Fibroblast of upper back skin (primary cell): ENCODE measurements at regions not wholly inside any gene's neighbourhood (a gene's known extent, or its start where the extent isn't known, plus 50 kb on each side); places are given as distances from the start of the nearest gene placed in this dataset.
"Not testable (repeated sequence)": the region's sequence is repeated elsewhere in the genome, so short reads cannot be mapped to it uniquely, and the experiment has no call there.

ENCODE experiments used
- DNase-seq: peaks from one replicate; pipeline ENCODE4 v3.0.0-alpha.2; 2013

DNA sequence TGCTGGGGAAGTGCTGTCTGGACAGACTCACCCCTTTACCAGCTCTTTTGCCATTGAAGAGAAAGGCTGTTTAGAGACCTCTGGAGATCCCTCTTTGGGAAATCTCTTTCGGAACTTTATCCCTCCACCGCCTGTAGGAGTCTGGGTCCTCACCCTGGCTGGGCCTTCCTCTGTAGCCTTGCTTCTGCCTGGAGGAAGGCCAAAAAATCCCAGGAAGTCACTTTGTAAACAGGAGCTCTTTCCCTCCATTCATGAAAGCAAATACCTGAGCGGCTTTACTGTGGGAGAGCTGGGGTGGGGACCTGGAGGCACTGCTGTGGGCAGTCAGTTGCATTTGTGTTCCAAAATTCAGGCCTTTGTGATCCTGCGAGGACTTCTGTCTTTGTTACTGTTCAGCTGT lies 126.2 kb downstream of the KLF6 start:
- no peak for DNase-seq

DNA sequence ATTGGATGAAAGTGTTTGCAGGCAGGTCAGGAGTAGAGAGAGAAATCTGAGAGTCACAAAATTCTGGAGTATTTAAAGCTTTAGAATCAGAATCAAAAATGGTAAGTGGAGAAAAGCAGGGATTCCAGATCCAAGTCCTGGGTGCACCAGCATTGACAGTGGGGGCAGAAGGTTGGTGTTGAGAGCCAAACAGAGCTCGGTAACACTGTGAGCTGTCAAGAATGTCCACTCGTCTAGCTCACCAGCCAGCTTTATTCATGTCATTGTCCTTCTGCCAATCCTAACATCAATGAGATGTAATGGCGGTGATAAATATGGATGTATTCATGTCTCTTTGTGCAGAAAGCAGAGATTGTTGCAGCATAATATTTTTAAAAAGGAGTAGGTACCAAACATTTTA lies 128.8 kb downstream of the KLF6 start:
- no peak for DNase-seq

DNA sequence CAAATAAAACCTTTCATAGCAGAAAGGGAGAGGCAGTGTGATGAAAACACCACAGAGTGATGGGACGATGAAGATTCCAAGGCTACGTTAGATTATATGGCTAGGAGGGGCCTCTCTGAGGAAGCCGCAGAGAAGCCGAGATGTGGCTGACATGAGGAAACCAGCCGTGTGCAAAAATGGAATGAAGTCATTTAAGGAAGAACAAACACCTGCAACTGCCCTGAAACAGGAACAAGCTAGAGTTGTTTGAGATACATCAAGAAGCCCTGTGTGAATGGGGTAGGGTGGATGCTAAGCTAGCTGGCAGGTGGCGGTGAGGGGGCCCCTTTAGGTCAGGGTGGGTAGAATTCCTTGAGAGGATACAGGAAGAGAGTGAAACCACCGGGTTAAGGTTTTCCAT lies 129.5 kb downstream of the KLF6 start:
- no peak for DNase-seq

DNA sequence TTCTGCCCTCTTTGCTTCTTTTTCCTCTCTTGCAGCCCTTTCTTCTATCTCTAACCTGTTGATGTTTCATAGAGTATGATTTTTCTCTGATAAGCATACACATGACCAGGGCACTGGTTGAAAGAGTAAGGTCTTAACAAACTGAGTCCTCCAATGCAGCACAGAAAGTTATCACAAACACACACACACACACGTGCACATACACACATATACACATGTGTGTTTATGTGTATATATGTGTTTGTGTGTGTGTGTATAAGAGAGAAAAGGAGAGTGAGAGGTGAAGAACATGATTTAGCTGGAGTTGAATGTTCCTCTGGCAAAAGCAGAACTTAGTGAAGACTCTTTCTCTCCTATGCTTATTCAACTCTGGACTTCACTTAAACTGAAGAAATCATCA lies 130.0 kb downstream of the KLF6 start:
- DNase-seq, result no peak

DNA sequence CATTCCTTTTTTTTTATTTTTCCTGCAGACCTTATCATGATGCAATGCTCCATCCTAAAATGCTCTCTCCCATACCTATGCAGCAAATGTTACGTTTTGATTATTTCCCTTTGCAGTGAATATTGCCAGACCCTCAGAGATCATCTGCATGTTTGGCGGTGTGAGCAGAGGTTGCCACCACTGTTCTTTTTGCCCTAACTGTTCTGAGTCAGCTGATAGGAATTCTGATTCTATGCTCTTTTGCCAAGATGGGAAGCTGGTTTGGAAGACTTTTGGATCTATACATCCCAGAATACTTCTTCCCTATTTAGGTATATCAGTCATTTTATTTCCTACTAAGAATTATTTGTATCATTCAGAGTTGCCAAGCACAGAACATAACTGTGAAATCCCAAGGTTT lies 130.5 kb downstream of the KLF6 start:
- DNase-seq, result peak; percentile 51

DNA sequence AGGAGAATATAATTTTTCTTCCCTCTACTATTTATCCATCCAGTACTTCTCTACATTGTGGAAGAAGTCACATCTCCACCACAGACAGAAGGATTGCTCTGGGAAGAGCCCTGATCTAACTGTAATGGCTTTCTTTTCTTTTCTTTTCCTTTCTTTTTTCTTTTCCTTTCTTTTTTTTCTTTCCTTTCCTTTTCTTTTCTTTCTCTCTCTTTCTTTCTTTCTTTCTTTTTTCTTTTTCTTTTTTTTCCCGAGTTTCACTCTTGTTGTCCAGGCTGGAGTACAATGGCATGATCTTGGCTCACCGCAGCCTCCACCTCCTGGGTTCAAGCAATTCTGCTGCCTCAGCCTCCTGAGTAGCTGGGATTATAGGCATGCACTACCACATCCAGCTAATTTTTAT lies 131.7 kb downstream of the KLF6 start:
- DNase-seq, result not testable (repeated sequence)

DNA sequence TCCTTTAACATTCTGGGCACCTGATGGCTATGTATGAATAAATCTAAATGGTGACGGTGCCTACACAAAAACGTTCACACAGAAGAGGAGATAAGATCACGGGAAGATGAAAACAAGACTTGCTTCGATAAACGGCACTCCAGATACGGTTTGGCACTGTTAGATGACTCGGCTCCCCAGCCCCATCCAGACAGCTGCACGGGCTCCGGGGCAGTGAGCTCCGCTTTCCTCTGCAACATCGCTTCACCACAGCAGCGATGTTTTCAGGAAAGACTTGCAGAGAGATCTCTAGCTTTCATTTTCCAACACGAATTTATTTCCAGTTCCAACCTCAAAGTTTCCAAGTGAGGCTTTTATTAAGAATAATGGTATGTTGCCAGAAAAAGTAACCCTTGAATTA lies 132.1 kb downstream of the KLF6 start:
- DNase-seq, result peak; percentile 19

DNA sequence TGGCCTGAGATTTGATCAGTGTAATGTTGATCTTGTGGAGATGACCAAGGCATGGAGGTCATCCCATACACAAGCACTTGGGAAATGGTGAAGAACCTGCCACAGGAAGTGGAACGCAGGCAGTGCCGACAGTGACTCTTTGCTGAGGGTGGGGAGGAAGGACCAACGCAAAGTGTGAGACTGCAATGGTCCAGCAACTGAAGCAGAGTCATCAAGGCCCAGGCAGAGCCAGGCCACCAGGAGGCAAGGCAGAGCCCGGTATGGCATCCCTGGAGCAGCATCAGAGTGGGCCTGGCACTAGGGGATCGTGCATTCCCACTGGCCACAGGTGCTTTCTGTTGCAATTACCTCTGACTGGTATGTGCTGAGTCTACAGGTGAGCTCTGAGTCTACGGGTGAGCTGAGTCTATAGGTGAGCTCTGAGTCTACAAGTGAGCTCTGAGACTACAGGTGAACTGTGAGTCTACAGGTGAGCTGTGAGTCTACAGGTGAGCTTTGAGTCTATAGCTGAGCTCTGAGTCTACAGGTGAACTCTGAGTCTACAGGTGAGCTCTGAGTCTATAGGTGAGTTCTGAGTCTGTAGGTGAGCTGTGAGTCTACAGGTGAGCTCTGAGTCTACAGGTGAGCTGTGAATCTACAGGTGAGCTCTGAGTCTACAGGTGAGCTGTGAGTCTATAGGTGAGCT lies 132.9 kb downstream of the KLF6 start:
- no peak for DNase-seq

DNA sequence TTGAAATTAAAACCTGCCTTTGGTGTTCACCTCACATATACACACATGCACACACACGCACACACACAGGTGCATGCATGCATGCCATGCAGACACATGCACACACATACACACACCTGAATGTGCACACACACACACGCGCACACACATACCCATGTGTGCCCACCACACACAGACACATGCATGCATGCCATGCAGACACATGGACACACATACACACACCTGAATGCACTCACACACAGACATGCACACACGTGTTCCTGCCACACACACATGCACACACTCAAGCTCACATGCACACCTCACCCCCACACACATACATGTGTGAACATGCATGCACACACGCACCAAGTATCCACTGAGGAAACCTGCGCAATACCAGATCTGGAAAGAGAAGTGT lies 136.4 kb downstream of the KLF6 start:
- DNase-seq, result no peak

DNA sequence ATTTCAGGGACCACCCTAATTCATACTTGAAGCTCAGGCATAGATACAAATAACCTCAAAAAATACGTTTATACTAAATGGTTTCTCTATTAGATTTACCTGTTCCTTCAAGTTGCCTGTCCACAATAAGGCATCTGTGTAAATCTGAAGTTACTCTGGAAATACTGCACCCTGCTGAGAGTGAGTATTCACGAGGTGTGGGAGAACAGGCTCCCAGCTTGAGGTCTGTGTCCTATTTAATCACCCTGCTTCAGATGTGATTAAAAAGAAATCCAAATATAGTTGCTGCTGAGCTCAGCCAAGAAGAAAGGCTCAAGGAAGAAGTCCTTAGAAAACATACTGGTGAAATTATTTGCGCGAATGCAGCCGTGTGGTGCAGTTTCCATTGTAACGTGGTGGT lies 136.8 kb downstream of the KLF6 start:
- DNase-seq, result no peak

DNA sequence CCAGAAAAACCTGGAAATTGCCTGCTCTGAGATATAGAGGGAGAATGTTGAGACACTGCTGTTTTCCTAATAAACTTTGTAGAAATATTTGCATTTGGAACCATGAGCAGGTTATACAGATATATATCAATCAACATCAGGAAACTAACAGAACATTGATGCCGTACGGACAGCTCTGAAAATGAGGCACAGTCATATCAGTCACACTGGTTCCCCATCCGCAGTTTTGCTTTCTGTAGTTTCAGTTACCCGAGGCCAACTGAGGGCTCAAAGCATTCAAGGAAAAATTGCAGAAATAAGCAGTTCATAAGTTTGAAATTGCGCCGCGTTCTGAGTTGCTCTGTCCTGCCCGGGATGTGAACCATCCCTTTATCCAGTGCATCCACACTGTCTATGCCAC lies 137.9 kb downstream of the KLF6 start:
- DNase-seq, result no peak

DNA sequence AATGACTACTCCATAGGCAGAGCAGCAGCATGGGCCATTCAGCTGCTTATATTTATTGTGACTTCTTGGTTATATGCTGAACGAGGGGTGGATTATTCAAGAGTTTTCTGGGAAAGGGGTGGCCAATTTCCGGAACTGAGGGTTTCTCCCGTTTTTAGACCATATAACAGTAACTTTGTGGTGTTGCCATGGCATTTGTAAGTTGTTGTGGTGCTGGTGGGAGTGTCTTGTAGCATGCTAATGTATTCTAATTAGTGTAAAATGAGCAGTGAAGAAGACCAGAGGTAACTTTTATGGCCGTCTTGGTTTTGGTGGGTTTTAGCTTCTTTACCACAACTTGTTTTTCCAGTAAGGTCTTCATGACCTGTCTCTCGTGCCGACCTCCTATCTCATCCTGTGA lies 139.6 kb downstream of the KLF6 start:
- no peak for DNase-seq

DNA sequence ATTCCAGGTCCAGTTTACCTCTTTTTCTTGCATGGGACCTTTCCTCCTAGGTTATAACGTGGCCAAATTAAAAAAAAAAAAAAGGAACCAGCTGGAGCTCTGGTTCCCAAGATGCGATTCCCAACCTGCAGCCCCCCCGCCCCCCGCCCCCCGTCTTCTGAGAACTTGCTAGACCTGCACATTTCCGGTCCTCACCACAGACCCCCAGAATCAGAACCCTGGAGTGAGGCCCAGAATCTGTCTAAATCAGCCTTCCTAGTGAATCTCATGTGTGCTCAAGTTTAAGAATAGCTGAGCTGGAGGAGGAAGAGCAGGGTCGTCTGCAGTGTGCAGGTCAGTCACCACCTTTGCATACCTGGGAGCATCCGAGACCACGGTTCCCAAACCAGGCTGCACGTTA lies 144.2 kb downstream of the KLF6 start:
- DNase-seq, result no peak

DNA sequence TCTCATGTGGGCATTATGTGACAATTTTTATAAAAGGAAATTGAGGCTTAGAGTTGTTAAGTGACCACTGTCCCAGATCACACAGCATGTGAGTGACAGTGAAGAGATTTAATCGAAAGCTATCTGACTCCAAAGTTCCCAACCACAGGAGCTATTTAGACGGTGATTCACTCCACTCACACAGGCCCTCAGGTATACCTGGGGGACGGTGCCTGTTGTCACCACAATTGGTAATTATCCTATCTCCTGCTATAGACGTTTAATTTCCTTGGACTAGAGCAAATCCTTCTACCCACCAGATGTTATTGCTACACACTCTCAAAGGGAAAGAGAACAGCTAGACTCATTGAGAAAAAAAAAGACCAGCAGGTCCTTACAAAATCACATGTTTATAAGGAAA lies 145.5 kb downstream of the KLF6 start:
- DNase-seq, result no peak

DNA sequence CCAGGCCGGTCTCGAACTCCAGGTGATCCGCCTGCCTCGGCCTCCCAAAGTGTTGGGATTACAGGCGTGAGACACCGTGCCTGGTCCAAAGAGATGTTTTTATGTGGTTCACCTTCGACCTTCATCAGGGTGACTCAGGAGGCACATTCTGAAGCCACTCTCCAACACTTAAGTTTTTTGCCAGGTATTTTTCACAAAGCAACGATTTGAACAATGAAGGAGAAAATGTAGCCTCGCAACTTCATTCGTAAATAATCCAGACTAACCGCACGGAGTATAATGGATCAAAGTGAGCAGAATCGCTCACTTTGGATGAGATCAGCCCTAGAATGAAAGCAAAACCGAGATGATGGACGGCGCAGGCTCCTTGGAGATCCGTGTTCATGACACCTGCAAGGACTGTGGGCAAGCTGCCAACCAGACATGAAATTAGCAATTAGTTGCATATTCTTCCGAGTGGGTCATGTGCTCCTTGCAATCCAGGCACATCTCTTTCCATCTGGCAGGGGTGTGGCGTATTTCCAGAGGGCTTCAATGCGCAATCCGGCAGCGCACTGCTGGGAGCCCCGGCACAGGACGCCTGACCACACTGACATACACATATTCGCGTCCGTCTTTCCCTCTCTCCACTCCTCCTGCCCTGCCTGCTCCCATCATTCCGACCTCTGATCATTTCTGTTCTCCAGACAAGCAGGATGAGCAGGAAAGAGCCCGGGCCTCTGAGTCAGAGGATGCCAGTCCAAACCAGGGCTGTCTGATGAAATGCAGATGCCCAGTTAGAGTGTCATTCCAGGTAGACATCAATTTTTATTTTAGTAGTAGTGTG lies 148.4 kb downstream of the KLF6 start:
- DNase-seq, result peak; percentile 77

DNA sequence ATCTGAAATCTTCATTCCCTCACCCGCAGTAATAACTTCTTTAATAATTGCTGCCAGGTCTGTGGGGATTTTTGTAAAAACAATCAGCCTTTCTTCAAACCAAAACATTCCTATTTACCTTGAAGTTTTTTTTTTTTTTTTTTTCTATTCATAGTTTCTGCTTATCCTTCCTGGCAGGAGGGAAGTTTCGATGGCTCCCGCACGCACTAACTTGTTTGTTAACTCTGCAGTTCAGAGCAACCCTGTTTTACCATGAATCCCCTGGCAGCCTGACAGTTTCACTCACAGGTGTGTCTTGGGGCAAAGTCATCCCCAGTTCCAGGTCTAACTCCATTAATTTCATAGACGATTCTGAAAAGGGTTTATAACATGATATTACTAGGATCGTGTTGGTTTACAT lies 149.3 kb downstream of the KLF6 start:
- no peak for DNase-seq

DNA sequence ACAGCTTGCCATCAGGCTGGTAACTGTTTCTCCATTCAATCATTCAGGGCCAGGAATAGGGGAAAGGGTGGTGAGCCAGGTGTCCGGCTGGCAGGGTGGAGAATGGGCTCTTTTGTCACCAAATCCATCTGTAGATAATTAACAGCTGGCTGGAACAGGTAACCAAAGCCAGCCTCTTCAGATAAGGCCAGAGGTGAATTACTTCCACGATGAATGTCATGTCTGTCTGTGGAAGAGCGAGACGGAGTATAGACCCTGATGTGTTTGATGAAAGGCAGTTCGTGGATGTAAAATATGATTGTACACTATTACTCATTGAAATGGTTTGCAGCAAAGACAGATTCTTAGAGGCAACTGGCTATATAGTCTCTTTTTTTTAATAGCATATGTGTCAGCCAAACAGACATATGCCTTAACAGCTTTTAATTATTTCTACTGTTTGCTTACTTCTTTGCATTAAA lies 149.8 kb downstream of the KLF6 start:
- peak; percentile 47 for DNase-seq

DNA sequence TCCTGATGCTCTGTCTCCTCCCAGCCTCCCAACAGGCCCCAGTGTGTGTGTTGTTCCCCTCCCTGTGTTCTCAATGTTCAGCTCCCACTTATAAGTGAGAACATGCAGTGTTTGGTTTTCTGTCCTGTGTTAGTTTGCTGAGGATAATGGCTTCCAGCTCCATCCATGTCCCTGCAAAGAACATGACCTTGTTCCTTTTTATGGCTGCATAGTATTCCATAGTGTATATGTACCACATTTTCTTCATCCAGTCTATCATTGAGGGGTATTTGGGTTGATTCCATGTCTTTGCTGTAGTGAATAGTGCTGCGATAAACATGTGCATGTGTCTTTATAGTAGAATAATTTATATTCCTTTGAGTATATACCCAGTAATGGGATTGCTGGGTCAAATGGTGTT lies 150.4 kb downstream of the KLF6 start:
- DNase-seq, result not testable (repeated sequence)

DNA sequence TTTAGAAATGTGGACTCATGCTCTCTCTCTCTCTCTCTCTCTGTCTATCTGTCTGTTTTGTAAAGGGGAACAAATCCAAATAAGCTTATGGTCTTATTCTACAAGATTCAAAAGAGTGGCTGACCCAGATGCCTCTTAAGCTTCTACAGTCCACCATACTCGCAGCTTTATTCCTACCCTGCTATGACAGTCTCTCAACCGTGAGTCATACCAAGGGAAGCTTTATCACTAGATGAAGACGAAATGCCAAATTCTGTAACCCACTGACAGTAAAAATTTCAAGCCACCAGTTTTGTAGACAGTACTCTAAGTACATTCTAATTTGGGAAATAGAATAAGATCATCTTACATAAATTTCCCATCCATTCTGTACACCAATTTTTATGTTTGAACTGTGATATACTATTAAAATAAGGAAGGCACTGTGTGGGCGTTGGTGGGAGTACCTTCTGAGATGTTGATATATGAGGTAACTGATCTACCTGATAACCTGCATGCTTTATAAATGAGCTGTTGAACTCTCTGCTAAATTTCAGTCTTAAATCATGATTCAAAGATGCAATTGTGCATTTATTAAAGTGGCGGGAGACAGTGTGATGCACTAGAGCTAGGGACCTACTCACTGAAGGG lies 153.2 kb downstream of the KLF6 start:
- DNase-seq, result no peak

DNA sequence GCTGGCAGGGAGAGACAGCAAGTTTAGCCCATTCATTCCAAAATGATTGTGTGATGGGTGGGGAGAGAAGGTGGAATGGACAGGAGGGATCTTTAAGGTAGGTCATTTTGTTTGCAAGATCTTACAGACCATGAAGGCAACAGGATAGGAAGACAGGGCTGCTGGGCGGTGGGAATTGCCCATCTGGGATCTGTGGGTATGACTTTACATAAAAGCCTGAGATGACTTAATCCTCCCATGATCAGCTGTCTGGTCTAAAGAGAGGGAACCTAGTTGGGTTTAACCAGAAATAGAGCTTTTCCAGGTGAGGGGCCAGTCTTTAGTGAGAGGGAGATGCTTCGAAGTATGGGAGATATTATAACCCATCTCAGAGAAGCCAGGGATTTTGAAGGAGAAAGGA lies 153.7 kb downstream of the KLF6 start:
- DNase-seq, result no peak

DNA sequence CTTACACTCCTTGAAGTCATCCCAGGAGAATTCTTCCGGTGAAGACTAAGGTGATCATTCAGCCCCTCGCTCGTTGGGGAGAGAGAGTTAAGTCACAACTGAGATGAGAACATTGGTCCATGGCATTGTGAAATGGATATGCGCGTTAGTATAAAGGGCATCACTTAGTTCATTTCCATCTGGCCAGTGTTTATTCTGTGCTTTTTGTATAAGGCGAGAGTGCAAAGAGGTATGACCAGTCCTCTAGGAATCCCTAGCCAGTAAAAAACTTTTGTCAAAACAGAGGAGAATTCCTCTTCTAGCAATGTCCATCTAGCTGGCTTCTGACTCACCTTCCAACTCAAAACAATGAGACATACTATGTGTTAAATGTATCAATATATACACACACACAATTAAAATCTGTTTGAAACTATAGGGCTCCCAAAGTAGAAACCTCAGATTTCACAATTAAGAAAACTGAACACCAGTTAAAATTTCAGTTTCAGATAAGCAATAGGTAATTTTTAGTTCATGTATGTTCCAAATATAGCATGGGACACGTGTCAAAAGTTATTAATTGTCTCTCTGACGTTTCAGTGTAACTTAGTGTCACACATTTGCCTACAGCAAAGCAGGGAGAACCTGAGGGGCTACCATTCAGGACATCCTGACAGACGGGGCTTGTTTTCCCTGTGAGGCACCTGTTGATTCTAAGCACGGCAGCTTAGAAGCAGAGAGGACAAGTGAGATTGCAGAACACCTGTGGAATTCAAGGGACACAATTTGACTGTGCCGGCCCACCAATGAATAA lies 158.9 kb downstream of the KLF6 start:
- peak; percentile 56 for DNase-seq

DNA sequence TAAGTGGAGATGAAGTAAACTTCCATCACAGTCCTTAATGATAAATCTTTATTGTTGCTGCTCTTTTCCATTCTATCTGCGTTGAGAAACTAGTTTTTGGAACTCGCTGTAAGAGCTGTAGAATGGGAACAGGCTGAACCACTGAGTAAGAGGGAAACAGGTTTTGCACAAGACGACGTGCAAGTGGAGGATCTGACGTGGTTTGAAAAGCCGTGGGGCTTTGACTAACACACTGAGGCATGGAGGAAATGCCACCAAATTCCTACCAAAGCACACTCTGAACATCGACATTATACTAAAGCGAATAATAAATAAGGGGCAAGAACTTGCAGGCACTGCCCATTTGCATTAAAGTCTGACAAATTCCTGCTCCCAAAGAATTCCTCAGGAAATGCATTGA lies 160.6 kb downstream of the KLF6 start:
- DNase-seq, result peak; percentile 46

DNA sequence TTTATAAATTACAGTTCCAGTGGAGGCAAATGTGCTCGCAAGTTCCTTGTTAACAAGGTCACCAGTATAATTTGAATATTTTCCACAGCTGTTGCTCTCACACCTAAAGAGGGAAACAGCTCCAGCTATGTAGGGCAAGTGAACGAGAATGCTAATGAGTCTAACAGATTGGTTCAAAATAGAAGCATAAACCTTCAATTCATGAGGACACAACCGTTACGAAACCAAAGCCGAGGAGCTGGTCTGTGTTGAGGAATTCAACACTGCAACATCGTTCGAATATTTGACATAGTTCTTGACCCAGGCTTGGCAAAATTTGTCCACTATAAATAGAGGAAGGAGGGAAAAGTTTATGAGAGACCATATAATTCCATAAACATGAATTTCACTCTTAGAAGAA lies 161.3 kb downstream of the KLF6 start:
- DNase-seq, result peak; percentile 90
